ENCODE measurements at regions not wholly inside any gene's neighbourhood (a gene's known extent, or its start where the extent isn't known, plus 50 kb on each side); places are given as distances from the start of the nearest gene placed in this dataset.
"Not testable (repeated sequence)": the region's sequence is repeated elsewhere in the genome, so short reads cannot be mapped to it uniquely, and the experiment has no call there.

DNA sequence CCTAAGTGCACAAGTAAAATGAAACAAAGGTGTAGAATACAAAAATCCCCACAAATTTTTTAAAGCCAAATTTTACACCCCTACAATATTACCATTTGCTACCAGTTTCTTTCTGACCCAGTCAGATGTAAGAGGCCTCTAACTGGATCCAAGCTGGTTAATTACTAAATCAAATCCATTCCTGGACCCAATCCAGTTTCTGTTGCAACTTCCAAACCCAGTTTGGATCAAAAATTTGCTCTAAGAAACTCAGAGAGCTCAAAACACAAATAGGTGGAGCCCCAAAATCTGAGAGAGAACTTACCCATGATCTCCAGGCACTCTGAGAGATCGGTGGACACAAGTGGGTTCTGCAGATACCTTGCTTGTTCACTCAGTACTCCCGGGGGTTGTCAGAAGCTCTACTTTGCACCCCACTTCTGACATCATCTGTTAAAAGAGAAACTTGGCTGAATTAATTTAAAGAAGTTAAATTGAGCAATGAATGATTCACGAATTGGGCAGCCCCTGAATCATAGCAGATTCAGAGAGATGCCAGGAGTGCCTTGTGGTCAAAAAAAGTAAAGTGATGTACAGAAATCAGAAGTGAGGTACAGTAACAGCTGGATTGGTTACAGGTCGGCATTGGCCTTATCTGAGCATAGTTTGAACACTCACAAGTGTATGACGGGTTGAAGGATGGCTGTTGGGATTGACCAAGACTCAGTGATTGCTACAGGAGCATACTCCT, 448.0 kb downstream of the KCNT2 start:
- no peak overlapping the region for H3K9ac ChIP-seq (ENCODE audit: low read depth in 1 of 3, low read length in 3 of 3)
- H3K27ac ChIP-seq (ENCODE audit: low read depth, low read length), result no peak overlapping the region
- no peaks in the 10 kb centered on the region for H3K27me3 ChIP-seq (ENCODE audit: control insufficient read depth in 3 of 3, insufficient read depth in 3 of 3, low read length in 3 of 3)
- H3K4me3 ChIP-seq (ENCODE audit: low read length in 3 of 3), result no peak overlapping the region
- H3K36me3 ChIP-seq (ENCODE audit: control insufficient read depth in 3 of 3, insufficient read depth in 3 of 3, low read length in 3 of 3), result no peaks in the 10 kb centered on the region
- H3K9me3 ChIP-seq (ENCODE audit: control insufficient read depth in 3 of 3, low read length in 3 of 3), result no peaks in the 10 kb centered on the region
- no peaks in the 10 kb centered on the region for H3K4me1 ChIP-seq (ENCODE audit: control insufficient read depth in 3 of 3, insufficient read depth in 3 of 3, low read length in 3 of 3)

DNA sequence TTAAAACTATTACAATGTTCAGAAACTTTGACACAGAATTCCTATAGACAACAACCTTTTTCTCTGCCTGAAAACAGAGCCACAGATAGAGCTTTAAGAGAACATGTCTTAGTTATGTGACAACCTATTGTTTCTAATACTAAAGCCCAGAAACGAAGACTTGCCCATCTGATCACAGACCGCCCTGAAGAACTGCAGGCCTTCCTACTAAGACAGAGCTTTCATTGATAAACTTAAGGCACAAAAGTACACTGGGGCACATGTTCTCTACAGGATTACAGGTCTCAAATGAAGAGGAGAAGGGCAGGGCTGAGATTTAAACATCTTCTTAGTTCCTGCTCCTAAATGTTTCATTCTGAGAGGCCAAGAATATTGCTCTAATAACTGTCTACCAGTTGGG, 452.7 kb downstream of the KCNT2 start:
- Histone ChIP-seq H3K4me3 (ENCODE audit: low read length in 3 of 3) (no peak overlapping the region), H3K36me3 (ENCODE audit: control insufficient read depth in 3 of 3, insufficient read depth in 3 of 3, low read length in 3 of 3) (no peaks in the 10 kb centered on the region), H3K27me3 (ENCODE audit: control insufficient read depth in 3 of 3, insufficient read depth in 3 of 3, low read length in 3 of 3) (no peaks in the 10 kb centered on the region), H3K4me1 (ENCODE audit: control insufficient read depth in 3 of 3, insufficient read depth in 3 of 3, low read length in 3 of 3) (no peaks in the 10 kb centered on the region), H3K9me3 (ENCODE audit: control insufficient read depth in 3 of 3, low read length in 3 of 3) (no peaks in the 10 kb centered on the region), H3K27ac (ENCODE audit: low read depth, low read length) (no peak overlapping the region), H3K9ac (ENCODE audit: low read depth in 1 of 3, low read length in 3 of 3) (no peak overlapping the region)

DNA sequence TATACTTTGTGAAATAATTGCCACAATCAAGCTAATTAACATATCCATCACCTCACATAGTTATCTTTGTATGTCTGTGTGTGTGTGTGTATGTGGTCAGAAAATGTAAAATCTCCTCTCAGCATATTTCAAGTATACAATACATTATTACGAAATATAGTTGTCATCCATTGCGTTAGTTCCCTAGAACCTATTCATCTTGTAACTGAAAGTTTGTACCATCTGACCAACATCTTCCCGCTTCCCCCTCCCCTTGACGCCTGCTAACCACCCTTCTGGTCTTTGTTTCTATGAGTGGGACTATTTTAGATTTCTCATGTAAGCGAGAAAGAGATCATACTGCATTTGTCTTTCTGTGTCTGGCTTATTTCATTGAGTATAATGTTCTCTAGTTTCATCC, 455.3 kb downstream of the KCNT2 start:
- Histone ChIP-seq H3K4me1 (ENCODE audit: control insufficient read depth in 3 of 3, insufficient read depth in 3 of 3, low read length in 3 of 3) (no peaks in the 10 kb centered on the region), H3K27ac (ENCODE audit: low read depth, low read length) (no peak overlapping the region), H3K36me3 (ENCODE audit: control insufficient read depth in 3 of 3, insufficient read depth in 3 of 3, low read length in 3 of 3) (no peaks in the 10 kb centered on the region), H3K9me3 (ENCODE audit: control insufficient read depth in 3 of 3, low read length in 3 of 3) (no peaks in the 10 kb centered on the region), H3K27me3 (ENCODE audit: control insufficient read depth in 3 of 3, insufficient read depth in 3 of 3, low read length in 3 of 3) (no peaks in the 10 kb centered on the region), H3K9ac (ENCODE audit: low read depth in 1 of 3, low read length in 3 of 3) (no peak overlapping the region), H3K4me3 (ENCODE audit: low read length in 3 of 3) (no peak overlapping the region)

DNA sequence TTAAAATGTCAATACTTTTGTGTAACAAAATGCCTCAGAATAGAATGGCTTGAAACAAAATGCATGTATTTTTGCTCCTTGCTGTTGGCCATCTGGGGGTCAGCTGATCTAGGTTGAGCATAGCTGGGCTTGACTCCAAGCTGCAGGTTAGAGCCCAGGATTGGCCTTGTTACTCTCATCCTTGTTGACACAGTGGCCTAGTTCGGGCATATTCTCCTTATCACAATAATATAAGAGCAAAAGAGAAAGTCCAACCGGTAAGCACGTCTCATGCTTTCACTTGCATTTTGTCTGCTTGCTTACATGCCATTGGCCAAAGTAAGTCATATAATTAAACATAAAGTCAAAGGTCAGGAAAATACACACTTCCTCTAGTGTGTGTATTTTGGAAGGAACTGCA, 456.2 kb downstream of the KCNT2 start:
- H3K36me3 ChIP-seq (ENCODE audit: control insufficient read depth in 3 of 3, insufficient read depth in 3 of 3, low read length in 3 of 3), result no peaks in the 10 kb centered on the region
- no peaks in the 10 kb centered on the region for H3K27me3 ChIP-seq (ENCODE audit: control insufficient read depth in 3 of 3, insufficient read depth in 3 of 3, low read length in 3 of 3)
- H3K4me3 ChIP-seq (ENCODE audit: low read length in 3 of 3), result no peak overlapping the region
- no peaks in the 10 kb centered on the region for H3K9me3 ChIP-seq (ENCODE audit: control insufficient read depth in 3 of 3, low read length in 3 of 3)
- no peaks in the 10 kb centered on the region for H3K4me1 ChIP-seq (ENCODE audit: control insufficient read depth in 3 of 3, insufficient read depth in 3 of 3, low read length in 3 of 3)
- no peak overlapping the region for H3K9ac ChIP-seq (ENCODE audit: low read depth in 1 of 3, low read length in 3 of 3)
- no peak overlapping the region for H3K27ac ChIP-seq (ENCODE audit: low read depth, low read length)

DNA sequence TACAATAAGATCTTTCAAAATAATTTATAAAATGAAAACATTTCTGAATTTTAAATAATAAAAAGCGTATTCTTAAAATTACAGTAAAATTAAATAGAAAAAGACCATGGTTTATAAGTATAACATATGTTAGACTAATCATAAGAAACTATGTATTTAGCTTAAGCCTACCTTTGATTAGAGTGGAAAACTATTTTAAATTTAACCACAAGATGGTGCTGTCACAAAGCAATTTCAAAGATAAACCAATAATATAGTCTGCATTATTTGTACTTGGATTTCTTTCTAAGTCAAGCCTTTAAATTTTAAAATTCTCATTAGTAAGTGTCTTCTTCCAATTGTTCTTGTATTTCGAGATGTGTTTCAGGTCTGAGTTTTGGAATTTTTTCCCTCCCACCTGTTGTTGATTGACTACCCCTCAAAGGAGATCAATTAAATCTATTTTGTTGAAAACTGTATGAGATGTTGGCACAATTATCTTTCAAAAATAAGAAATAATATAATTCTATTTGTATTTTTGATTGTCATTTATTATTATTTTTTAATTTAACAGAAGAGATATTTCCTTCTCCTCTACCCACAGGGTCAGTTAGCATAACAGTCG, 459.8 kb downstream of the KCNT2 start:
- Histone ChIP-seq H3K36me3 (ENCODE audit: control insufficient read depth in 3 of 3, insufficient read depth in 3 of 3, low read length in 3 of 3) (no peaks in the 10 kb centered on the region), H3K9ac (ENCODE audit: low read depth in 1 of 3, low read length in 3 of 3) (no peak overlapping the region), H3K27ac (ENCODE audit: low read depth, low read length) (no peak overlapping the region), H3K4me1 (ENCODE audit: control insufficient read depth in 3 of 3, insufficient read depth in 3 of 3, low read length in 3 of 3) (no peaks in the 10 kb centered on the region), H3K27me3 (ENCODE audit: control insufficient read depth in 3 of 3, insufficient read depth in 3 of 3, low read length in 3 of 3) (no peaks in the 10 kb centered on the region), H3K9me3 (ENCODE audit: control insufficient read depth in 3 of 3, low read length in 3 of 3) (no peaks in the 10 kb centered on the region), H3K4me3 (ENCODE audit: low read length in 3 of 3) (no peak overlapping the region)

DNA sequence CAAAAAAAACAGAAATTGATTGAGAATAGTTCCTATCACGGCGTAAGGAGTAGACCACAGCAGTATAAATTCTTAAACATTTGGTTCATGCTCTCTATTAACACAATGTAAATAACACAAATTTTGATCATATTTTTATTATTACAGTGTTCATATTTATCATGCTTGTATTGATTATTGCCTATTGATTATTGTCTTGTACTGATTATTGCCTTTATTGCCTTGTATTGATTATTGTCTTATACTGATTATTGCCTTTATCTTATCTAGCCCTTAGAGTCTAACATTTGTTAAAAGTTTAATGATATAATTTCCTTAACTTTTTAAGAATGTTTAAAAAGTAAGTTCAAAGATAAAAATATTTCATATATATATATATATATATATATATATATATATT, 460.7 kb downstream of the KCNT2 start:
- Histone ChIP-seq H3K4me1 (ENCODE audit: control insufficient read depth in 3 of 3, insufficient read depth in 3 of 3, low read length in 3 of 3) (no peaks in the 10 kb centered on the region), H3K9ac (ENCODE audit: low read depth in 1 of 3, low read length in 3 of 3) (no peak overlapping the region), H3K9me3 (ENCODE audit: control insufficient read depth in 3 of 3, low read length in 3 of 3) (no peaks in the 10 kb centered on the region), H3K27ac (ENCODE audit: low read depth, low read length) (no peak overlapping the region), H3K27me3 (ENCODE audit: control insufficient read depth in 3 of 3, insufficient read depth in 3 of 3, low read length in 3 of 3) (no peaks in the 10 kb centered on the region), H3K4me3 (ENCODE audit: low read length in 3 of 3) (no peak overlapping the region), H3K36me3 (ENCODE audit: control insufficient read depth in 3 of 3, insufficient read depth in 3 of 3, low read length in 3 of 3) (no peaks in the 10 kb centered on the region)

DNA sequence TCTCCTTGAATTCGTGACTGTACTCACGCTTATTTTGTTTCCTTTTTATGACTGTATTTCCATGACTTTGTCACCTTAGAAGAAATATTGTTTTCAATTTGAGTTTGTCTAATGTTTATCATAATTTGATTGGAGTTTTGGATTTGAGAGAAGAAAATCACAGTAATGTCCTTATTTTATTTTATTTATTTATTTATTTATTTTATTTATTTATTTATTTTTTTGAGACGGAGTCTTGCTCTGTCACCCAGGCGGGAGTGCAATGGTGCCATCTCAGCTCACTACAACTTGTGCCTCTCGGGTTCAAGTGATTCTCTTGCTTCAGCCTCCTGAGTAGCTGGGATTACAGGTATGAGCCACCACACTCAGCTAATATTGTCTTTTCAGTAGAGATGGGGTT, 463.1 kb downstream of the KCNT2 start:
- not testable (repeated sequence) for H3K27me3 ChIP-seq (ENCODE audit: control insufficient read depth in 3 of 3, insufficient read depth in 3 of 3, low read length in 3 of 3); H3K4me3 ChIP-seq (ENCODE audit: low read length in 3 of 3); H3K9ac ChIP-seq (ENCODE audit: low read depth in 1 of 3, low read length in 3 of 3); H3K9me3 ChIP-seq (ENCODE audit: control insufficient read depth in 3 of 3, low read length in 3 of 3); H3K27ac ChIP-seq (ENCODE audit: low read depth, low read length); H3K36me3 ChIP-seq (ENCODE audit: control insufficient read depth in 3 of 3, insufficient read depth in 3 of 3, low read length in 3 of 3); H3K4me1 ChIP-seq (ENCODE audit: control insufficient read depth in 3 of 3, insufficient read depth in 3 of 3, low read length in 3 of 3)

DNA sequence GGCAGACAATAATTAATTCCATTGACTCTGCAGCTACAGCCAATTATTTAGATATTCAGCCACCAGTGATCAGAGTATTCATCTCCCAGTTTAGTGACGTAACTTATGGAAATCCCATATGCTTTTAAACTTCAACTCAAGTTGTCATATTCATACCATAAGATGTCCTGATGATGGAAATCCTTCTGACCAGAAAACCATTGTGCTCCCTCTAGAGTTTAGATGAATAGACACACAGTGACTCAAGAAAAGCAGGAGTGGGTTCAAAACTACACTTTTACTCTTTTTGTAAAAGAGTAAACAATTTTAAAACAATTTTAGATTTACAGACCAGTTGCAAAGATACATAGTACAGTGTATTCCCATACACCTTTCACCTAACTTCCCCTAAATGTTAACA, 463.7 kb downstream of the KCNT2 start:
- Histone ChIP-seq H3K9me3 (ENCODE audit: control insufficient read depth in 3 of 3, low read length in 3 of 3) (no peaks in the 10 kb centered on the region), H3K36me3 (ENCODE audit: control insufficient read depth in 3 of 3, insufficient read depth in 3 of 3, low read length in 3 of 3) (no peaks in the 10 kb centered on the region), H3K4me3 (ENCODE audit: low read length in 3 of 3) (no peak overlapping the region), H3K27me3 (ENCODE audit: control insufficient read depth in 3 of 3, insufficient read depth in 3 of 3, low read length in 3 of 3) (no peaks in the 10 kb centered on the region), H3K9ac (ENCODE audit: low read depth in 1 of 3, low read length in 3 of 3) (no peak overlapping the region), H3K4me1 (ENCODE audit: control insufficient read depth in 3 of 3, insufficient read depth in 3 of 3, low read length in 3 of 3) (no peaks in the 10 kb centered on the region), H3K27ac (ENCODE audit: low read depth, low read length) (no peak overlapping the region)

DNA sequence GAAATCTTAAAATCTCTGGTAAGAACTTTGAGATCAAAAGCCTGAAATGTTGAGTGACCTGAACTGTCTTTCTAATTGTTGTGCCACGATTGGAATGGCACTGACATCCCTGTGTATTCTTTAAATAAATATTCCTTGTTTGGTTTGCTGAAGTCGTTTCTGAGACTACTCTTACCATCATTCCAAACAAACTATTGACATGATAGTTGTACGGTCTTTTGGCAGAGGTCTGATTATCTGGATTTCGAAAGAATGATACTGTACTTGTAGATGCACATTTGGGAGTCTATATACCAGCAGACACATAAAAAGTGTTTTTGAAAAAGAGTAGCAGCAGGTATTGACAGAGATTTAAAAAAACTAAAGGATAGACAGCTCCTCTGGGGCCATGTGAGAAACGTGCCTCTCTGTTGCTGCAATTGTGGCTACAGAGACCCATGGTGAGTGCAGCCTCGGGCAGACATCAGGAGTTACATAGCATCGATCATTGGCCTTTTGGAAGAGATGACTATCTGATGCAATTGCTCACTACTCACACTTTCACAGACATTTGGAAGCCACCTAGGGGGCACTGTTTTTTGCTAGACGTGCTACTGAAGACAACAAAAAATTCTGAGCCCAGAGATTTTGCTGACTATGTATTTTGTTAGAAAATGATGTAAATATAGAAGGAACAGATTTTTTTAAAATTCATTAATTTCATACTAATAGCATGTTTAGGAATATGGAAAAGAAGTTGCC, 464.5 kb downstream of the KCNT2 start:
- Histone ChIP-seq H3K27me3 (ENCODE audit: control insufficient read depth in 3 of 3, insufficient read depth in 3 of 3, low read length in 3 of 3) (no peaks in the 10 kb centered on the region), H3K9me3 (ENCODE audit: control insufficient read depth in 3 of 3, low read length in 3 of 3) (no peaks in the 10 kb centered on the region), H3K9ac (ENCODE audit: low read depth in 1 of 3, low read length in 3 of 3) (no peak overlapping the region), H3K27ac (ENCODE audit: low read depth, low read length) (no peak overlapping the region), H3K36me3 (ENCODE audit: control insufficient read depth in 3 of 3, insufficient read depth in 3 of 3, low read length in 3 of 3) (no peaks in the 10 kb centered on the region), H3K4me3 (ENCODE audit: low read length in 3 of 3) (no peak overlapping the region), H3K4me1 (ENCODE audit: control insufficient read depth in 3 of 3, insufficient read depth in 3 of 3, low read length in 3 of 3) (no peaks in the 10 kb centered on the region)

DNA sequence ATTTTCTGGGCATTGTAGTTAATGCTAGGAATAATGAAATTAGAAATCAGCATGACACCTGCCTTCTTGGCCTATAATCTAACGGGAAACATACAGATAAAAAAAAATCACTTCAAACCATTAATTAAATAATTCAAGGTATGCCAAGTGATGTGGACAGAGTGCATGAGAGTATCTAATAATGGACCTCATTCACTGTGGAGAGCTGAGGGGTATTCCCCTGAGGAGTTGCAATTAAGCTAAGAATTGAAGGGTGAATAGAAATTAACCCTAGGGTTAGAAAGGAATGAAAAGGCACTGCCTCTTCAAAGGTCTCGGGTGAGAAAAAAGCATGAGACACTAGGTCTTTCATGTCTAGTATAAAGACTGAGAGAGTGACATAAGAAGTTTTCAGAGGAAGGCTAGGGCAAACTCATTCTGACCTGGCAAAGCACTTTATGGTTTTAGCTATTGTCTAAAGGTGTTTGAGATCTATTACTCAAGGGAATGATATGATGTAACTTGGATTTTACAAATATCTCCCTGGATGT, 466.1 kb downstream of the KCNT2 start:
- Histone ChIP-seq H3K4me3 (ENCODE audit: low read length in 3 of 3) (no peak overlapping the region), H3K27ac (ENCODE audit: low read depth, low read length) (no peak overlapping the region), H3K4me1 (ENCODE audit: control insufficient read depth in 3 of 3, insufficient read depth in 3 of 3, low read length in 3 of 3) (no peaks in the 10 kb centered on the region), H3K9me3 (ENCODE audit: control insufficient read depth in 3 of 3, low read length in 3 of 3) (no peaks in the 10 kb centered on the region), H3K27me3 (ENCODE audit: control insufficient read depth in 3 of 3, insufficient read depth in 3 of 3, low read length in 3 of 3) (no peaks in the 10 kb centered on the region), H3K9ac (ENCODE audit: low read depth in 1 of 3, low read length in 3 of 3) (no peak overlapping the region), H3K36me3 (ENCODE audit: control insufficient read depth in 3 of 3, insufficient read depth in 3 of 3, low read length in 3 of 3) (no peaks in the 10 kb centered on the region)
